H1 (cell line): ENCODE measurements at regions not wholly inside any gene's neighbourhood (a gene's known extent, or its start where the extent isn't known, plus 50 kb on each side); places are given as distances from the start of the nearest gene placed in this dataset.

ENCODE experiments used
- CTCF ChIA-PET: fragments of 300-600 bp; sonication (Branson Sonifier 250); formaldehyde crosslinking; loops from one replicate; lab custom pipeline; 2021; ENCODE audit not compliant: partially characterized antibody; lab: Charles Lee
- POLR2A ChIA-PET: fragments of 300-600 bp; sonication (Branson Sonifier 250); formaldehyde crosslinking; loops from one replicate; lab custom pipeline; 2021; ENCODE audit warnings: inconsistent platforms; ENCODE audit not compliant: partially characterized antibody; lab: Charles Lee
- DNase-seq, 2 experiments: peaks; one replicate each; pipeline versions ENCODE4 v3.0.0 to v3.0.0-alpha.2; 2010 to 2022; ENCODE audit warnings: low spot score in 2 of 2, low read depth in 1 of 2, mixed read lengths in 1 of 2
- FAIRE-seq: peaks from 2 replicates; lab custom pipeline; 2011; peaks lifted over from hg19 to GRCh38; lab: Jason Lieb, UNC
- H2AFZ ChIP-seq: 2 replicates; pipeline ENCODE4 v1.8.1; 2012; ENCODE audit warnings: low read length, inconsistent platforms
- H2AK5ac ChIP-seq: 2 replicates; pipeline ENCODE4 v1.6.1; 2013; ENCODE audit warnings: low read depth, low read length
- H2BK120ac ChIP-seq: replicated peaks from 2 replicates; pipeline ENCODE3; 2013; ENCODE audit warnings: low read depth, low read length, inconsistent platforms
- H2BK12ac ChIP-seq: 2 replicates; pipeline ENCODE4 v1.6.1; 2013; ENCODE audit warnings: low read depth, low read length
- H2BK15ac ChIP-seq: 2 replicates; pipeline ENCODE4 v1.6.1; 2013; ENCODE audit warnings: low read length
- H2BK20ac ChIP-seq: 2 replicates; pipeline ENCODE4 v1.6.1; 2013; ENCODE audit warnings: low read length
- H2BK5ac ChIP-seq: 2 replicates; pipeline ENCODE4 v1.6.1; 2013; ENCODE audit warnings: low read depth, low read length
- H3K14ac ChIP-seq: 2 replicates; pipeline ENCODE4 v1.6.1; 2013; ENCODE audit warnings: inconsistent platforms; ENCODE audit not compliant: insufficient read length
- H3K18ac ChIP-seq: 2 replicates; pipeline ENCODE4 v1.6.1; 2013; ENCODE audit warnings: low read length; ENCODE audit errors: extremely low read depth
- H3K23ac ChIP-seq: 2 replicates; pipeline ENCODE4 v1.6.1; 2013; ENCODE audit warnings: inconsistent platforms; ENCODE audit not compliant: insufficient read length
- H3K23me2 ChIP-seq: 2 replicates; pipeline ENCODE4 v1.6.1; 2013; ENCODE audit warnings: low read depth, low read length
- H3K27ac ChIP-seq: 2 replicates; pipeline ENCODE4 v1.6.1; 2011; ENCODE audit warnings: low read depth, low read length, inconsistent platforms
- H3K27me3 ChIP-seq, 4 experiments: replicated peaks in 1 of 4; 1 replicate in 1 of 4; 2 replicates in 3 of 4; pipeline versions ENCODE4 v1.6.1 to v1.8.1; 2011 to 2013; ENCODE audit warnings: low read length in 3 of 4, mild to moderate bottlenecking in 3 of 4, inconsistent platforms in 2 of 4, mixed read lengths in 2 of 4, moderate library complexity in 1 of 4; ENCODE audit not compliant: control insufficient read depth in 3 of 4, insufficient read depth in 3 of 4; ENCODE audit errors: extremely low read depth in 1 of 4
- H3K36me3 ChIP-seq, 4 experiments: 2 replicates each; pipeline versions ENCODE4 v1.6.1 to v1.8.1; 2011 to 2013; ENCODE audit warnings: mild to moderate bottlenecking in 4 of 4, low read length in 3 of 4, moderate library complexity in 2 of 4, control low read depth in 1 of 4, inconsistent platforms in 1 of 4; ENCODE audit not compliant: insufficient read depth in 4 of 4, control insufficient read depth in 2 of 4
- H3K4ac ChIP-seq: replicated peaks from 2 replicates; pipeline ENCODE3; 2013; ENCODE audit warnings: low read length, low read depth, mixed read lengths, inconsistent platforms; ENCODE audit not compliant: insufficient read length
- H3K4me1 ChIP-seq, 4 experiments: replicated peaks in 1 of 4; 1 replicate in 1 of 4; 2 replicates in 3 of 4; pipeline versions ENCODE4 v1.6.1 to v1.8.1; 2011 to 2013; ENCODE audit warnings: low read length in 3 of 4, inconsistent platforms in 2 of 4, mixed read lengths in 1 of 4; ENCODE audit not compliant: insufficient read depth in 4 of 4, control insufficient read depth in 3 of 4
- H3K4me2 ChIP-seq, 2 experiments: 2 replicates each; pipeline versions ENCODE4 v1.6.1 to v1.8.1; 2011 to 2013; ENCODE audit warnings: low read depth in 2 of 2, low read length in 2 of 2, control low read depth in 1 of 2, inconsistent platforms in 1 of 2, mild to moderate bottlenecking in 1 of 2; ENCODE audit not compliant: insufficient read depth in 1 of 2
- H3K4me3 ChIP-seq, 4 experiments: fragments of 200-600, 300-600 bp in 1 of 4; sonication (generic), shearing (Covaris generic), sonication (Bioruptor Twin) in 1 of 4; 2 replicates each; pipeline versions ENCODE4 v1.5.1 to v1.8.1; 2011 to 2016; ENCODE audit warnings: low read length in 4 of 4, low read depth in 3 of 4, control low read depth in 2 of 4, inconsistent platforms in 2 of 4, mild to moderate bottlenecking in 2 of 4, mixed read lengths in 1 of 4, moderate library complexity in 1 of 4; ENCODE audit not compliant: insufficient read depth in 2 of 4; ENCODE audit errors: extremely low read depth in 1 of 4
- H3K56ac ChIP-seq: replicated peaks from 2 replicates; pipeline ENCODE3; 2013; ENCODE audit warnings: low read depth, mild to moderate bottlenecking, mixed read lengths, low read length, inconsistent platforms; ENCODE audit not compliant: insufficient read length
- H3K79me1 ChIP-seq: 2 replicates; pipeline ENCODE4 v1.6.1; 2013; ENCODE audit warnings: low read depth, low read length, control low read depth
- H3K79me2 ChIP-seq, 2 experiments: 2 replicates each; pipeline versions ENCODE4 v1.6.1 to v1.8.1; 2012 to 2013; ENCODE audit warnings: low read length in 2 of 2, mild to moderate bottlenecking in 2 of 2, inconsistent platforms in 1 of 2; ENCODE audit not compliant: insufficient read depth in 2 of 2, control insufficient read depth in 1 of 2
- H3K9ac ChIP-seq, 4 experiments: replicated peaks in 1 of 4; 1 replicate in 1 of 4; 2 replicates in 3 of 4; pipeline versions ENCODE4 v1.6.1 to v1.8.1; 2011 to 2013; ENCODE audit warnings: low read depth in 3 of 4, low read length in 3 of 4, control low read depth in 2 of 4, mild to moderate bottlenecking in 2 of 4, moderate library complexity in 2 of 4, inconsistent platforms in 1 of 4; ENCODE audit errors: extremely low read depth in 1 of 4
- H3K9me3 ChIP-seq, 2 experiments: 2 replicates each; pipeline versions ENCODE4 v1.6.1 to v1.8.1; 2012 to 2013; ENCODE audit warnings: mild to moderate bottlenecking in 2 of 2, moderate library complexity in 2 of 2, control low read depth in 1 of 2, inconsistent platforms in 1 of 2, low read depth in 1 of 2, low read length in 1 of 2, mixed read lengths in 1 of 2; ENCODE audit not compliant: insufficient read depth in 2 of 2
- H4K20me1 ChIP-seq, 2 experiments: replicated peaks in 1 of 2; 2 replicates each; pipeline versions ENCODE3 to v1.8.1; 2011 to 2013; ENCODE audit warnings: inconsistent platforms in 2 of 2, low read length in 2 of 2, mild to moderate bottlenecking in 1 of 2; ENCODE audit not compliant: insufficient read depth in 2 of 2, control insufficient read depth in 1 of 2
- H4K5ac ChIP-seq: 2 replicates; pipeline ENCODE4 v1.6.1; 2013; ENCODE audit warnings: low read length, low read depth, mixed read lengths, inconsistent platforms; ENCODE audit not compliant: insufficient read length
- H4K8ac ChIP-seq: 2 replicates; pipeline ENCODE4 v1.8.0; 2013; ENCODE audit warnings: mild to moderate bottlenecking, moderate library complexity, low read length, inconsistent platforms; ENCODE audit not compliant: insufficient read depth; ENCODE audit errors: extremely low read depth
- H4K91ac ChIP-seq: replicated peaks from 2 replicates; pipeline ENCODE3; 2013; ENCODE audit warnings: low read length, mixed read lengths, inconsistent platforms; ENCODE audit not compliant: insufficient read length
- ATF2 ChIP-seq: IDR thresholded peaks from 2 replicates; pipeline ENCODE4 v1.6.1; 2012; ENCODE audit warnings: low read length, inconsistent platforms
- ATF3 ChIP-seq: IDR thresholded peaks from 2 replicates; pipeline ENCODE4 v1.6.1; 2011; ENCODE audit warnings: low read depth, mild to moderate bottlenecking, low read length; ENCODE audit not compliant: insufficient read depth
- E2F6 ChIP-seq: IDR thresholded peaks from 2 replicates; pipeline ENCODE4 v1.6.1; 2012; ENCODE audit warnings: inconsistent platforms
- JUND ChIP-seq: IDR thresholded peaks from 2 replicates; pipeline ENCODE4 v1.6.1; 2011; ENCODE audit warnings: mild to moderate bottlenecking, improper control_type of control experiment, low read length
- RAD21 ChIP-seq, 2 experiments: IDR thresholded peaks in 1 of 2; conservative IDR thresholded peaks in 1 of 2; 2 replicates each; pipeline ENCODE4 v1.6.1; 2011; ENCODE audit warnings: low read depth in 2 of 2, low read length in 2 of 2, improper control_type of control experiment in 1 of 2, inconsistent platforms in 1 of 2, mild to moderate bottlenecking in 1 of 2, moderate library complexity in 1 of 2
- SAP30 ChIP-seq: fragments of 300-600 bp; sonication (generic); IDR thresholded peaks from 2 replicates; pipeline ENCODE4 v1.7.1; 2012; ENCODE audit warnings: low read length, moderate library complexity, mild to moderate bottlenecking, inconsistent platforms; ENCODE audit not compliant: insufficient read depth, insufficient replicate concordance
- SP1 ChIP-seq: IDR thresholded peaks from 2 replicates; pipeline ENCODE4 v1.6.1; 2011; ENCODE audit warnings: low read depth, low read length
- SP2 ChIP-seq: IDR thresholded peaks from 2 replicates; pipeline ENCODE4 v1.6.1; 2012; ENCODE audit warnings: mild to moderate bottlenecking, low read length, inconsistent platforms
- TCF12 ChIP-seq: IDR thresholded peaks from 2 replicates; pipeline ENCODE4 v1.6.1; 2011; ENCODE audit warnings: low read depth, mild to moderate bottlenecking, low read length

- H2BK5ac ChIP-seq = no peak overlapping the region
- H3K36me3 ChIP-seq = peaks cover 0 to 2% (median 0%) of the 10 kb centered on the region in 4 experiments; a peak in 2 of 8 replicates
- TF ChIP-seq RAD21 (IDR thresholded peaks at IDR 0.05 in 1 of 2, conservative IDR thresholded peaks at IDR 0.05 in 1 of 2; ENCODE audit: low read depth in 2 of 2, low read length in 2 of 2) = no peak
- no peak for TF ChIP-seq SAP30
- TF ChIP-seq TCF12 = no peak
- no peak for TF ChIP-seq JUND
- no peak for TF ChIP-seq SP2
- TF ChIP-seq ATF3 = no peak
- TF ChIP-seq ATF2 = no peak
- TF ChIP-seq E2F6 = no peak
- no peak for TF ChIP-seq SP1
- H3K27me3 ChIP-seq = no peaks in the 10 kb centered on the region
- no peak overlapping the region for H3K14ac ChIP-seq
- no peak overlapping the region for H2BK20ac ChIP-seq
- no peak overlapping the region for H4K8ac ChIP-seq
- H3K4me1 ChIP-seq = no peaks in the 10 kb centered on the region
- ChIA-PET CTCF (no interaction called here), POLR2A (no interaction called here)
- no peak overlapping the region for H3K4me3 ChIP-seq
- H3K18ac ChIP-seq = no peak overlapping the region
- H2BK120ac ChIP-seq = no peak overlapping the region
- H2BK12ac ChIP-seq = no peak overlapping the region
- FAIRE-seq = no peak
- H4K91ac ChIP-seq = no peak overlapping the region
- H2AFZ ChIP-seq = no peak overlapping the region
- no peak overlapping the region for H2BK15ac ChIP-seq
- H3K79me1 ChIP-seq = no peaks in the 10 kb centered on the region
- no peak for DNase-seq
- H3K56ac ChIP-seq = no peak overlapping the region
- no peaks in the 10 kb centered on the region for H3K79me2 ChIP-seq
- no peak overlapping the region for H4K5ac ChIP-seq
- no peaks in the 10 kb centered on the region for H3K23me2 ChIP-seq
- H3K4ac ChIP-seq = no peak overlapping the region
- H3K23ac ChIP-seq = no peak overlapping the region
- no peak overlapping the region for H3K27ac ChIP-seq
- H3K4me2 ChIP-seq = no peak overlapping the region
- no peak overlapping the region for H3K9ac ChIP-seq
- H3K9me3 ChIP-seq = peaks cover 8 to 11% of the 10 kb centered on the region in 2 experiments; a peak in 3 of 4 replicates
- no peaks in the 10 kb centered on the region for H4K20me1 ChIP-seq
- no peak overlapping the region for H2AK5ac ChIP-seq
These were observed 1946.7 kb upstream of the FLRT2 start for GRCh38 chr14:83583201-83583600.
